ENCODE measurements at regions not wholly inside any gene's neighbourhood (a gene's known extent, or its start where the extent isn't known, plus 50 kb on each side); places are given as distances from the start of the nearest gene placed in this dataset.
A peak's percentile ranks its signal among the peaks of the same experiment; 100 is the strongest.

GRCh38 chr11:28798286-28798685, 690.1 kb downstream of the METTL15 start:
- no TSS peak for BruUV-seq (replicated peaks)
- FAIRE-seq (no peak), DNase-seq (ENCODE audit: low read depth, low spot score) (peak; percentile 86)
- no peaks in the 10 kb centered on the region for H3K9me3 ChIP-seq (replicated peaks; ENCODE audit: control insufficient read depth, insufficient read depth, low read length)
- H3K27ac ChIP-seq (ENCODE audit: insufficient read depth, low read depth, low read length), result peak overlapping the region; percentile 74
- no peaks in the 10 kb centered on the region for H3K36me3 ChIP-seq (ENCODE audit: control insufficient read depth in 2 of 2, extremely low read depth in 1 of 2, insufficient read depth in 2 of 2, low read length in 2 of 2)
- intact Hi-C loops (cut with micrococcal nuclease) (loop anchor here (1.0 kb wide), 1 partner anchor 35 kb away; no protein-coding TSS in a partner anchor), dilution Hi-C loops (cut with MboI; ENCODE audit: extremely low pct_ligation_motif_present, low sequenced_read_pairs) (no loop called here)
- peaks cover 34% of the 10 kb centered on the region for H3K4me1 ChIP-seq (ENCODE audit: control insufficient read depth, extremely low read depth, insufficient read depth, low read length)
- no peaks in the 10 kb centered on the region for H3K9me1 ChIP-seq (replicated peaks; ENCODE audit: control insufficient read depth, extremely low read depth, insufficient read depth, low read length)
- H4K20me1 ChIP-seq (replicated peaks; ENCODE audit: control insufficient read depth, extremely low read depth, insufficient read depth, low read length), result no peaks in the 10 kb centered on the region
- no peaks in the 10 kb centered on the region for H3K27me3 ChIP-seq (ENCODE audit: control insufficient read depth in 2 of 2, insufficient read depth in 2 of 2, low read length in 2 of 2)
- ChIA-PET POLR2A (no interaction called here), CTCF (no interaction called here)
- peak overlapping the region; percentile 75 for H3K4me2 ChIP-seq (ENCODE audit: insufficient read depth, low read length)
- peak overlapping the region; percentile 13 for H2AFZ ChIP-seq (ENCODE audit: low read depth, low read length)
- H3K79me2 ChIP-seq (ENCODE audit: control insufficient read depth, insufficient read depth, low read length), result peaks cover 7% of the 10 kb centered on the region
- H3K9ac ChIP-seq (replicated peaks; ENCODE audit: extremely low read depth, insufficient read depth, low read length), result peak overlapping the region; percentile 43
- TF ChIP-seq MYC (IDR thresholded peaks at IDR 0.05; ENCODE audit: low read depth, low read length), result no peak
- TF ChIP-seq POLR2AphosphoS5 (IDR thresholded peaks at IDR 0.05; ENCODE audit: insufficient read depth, low read depth, low read length), result peak; percentile 53
- peak; percentile 41 for TF ChIP-seq POLR2A (IDR thresholded peaks at IDR 0.05; ENCODE audit: low read depth, low read length)
- TF ChIP-seq MAX (IDR thresholded peaks at IDR 0.05; ENCODE audit: insufficient read depth, insufficient read length), result no peak
- peak; percentile 11 for TF ChIP-seq FOS (IDR thresholded peaks at IDR 0.05; ENCODE audit: borderline replicate concordance, insufficient read depth, low read length)
- peak; percentile 30 for TF ChIP-seq JUN (IDR thresholded peaks at IDR 0.05; ENCODE audit: borderline replicate concordance, insufficient read depth, insufficient read length, low read depth)
- TF ChIP-seq EZH2 (IDR thresholded peaks at IDR 0.05; ENCODE audit: borderline replicate concordance, low read depth, low read length, severe bottlenecking), result no peak
- TF ChIP-seq GATA2 (IDR thresholded peaks at IDR 0.05; ENCODE audit: insufficient read depth, insufficient read length, low read depth, low read length), result peak; percentile 96
- no peak for TF ChIP-seq CTCF (IDR thresholded peaks at IDR 0.05; ENCODE audit: extremely low read depth in 1 of 2, insufficient read depth in 1 of 2, low read depth in 1 of 2, low read length in 2 of 2)
- H3K4me3 ChIP-seq (replicated peaks in 1 of 3; ENCODE audit: insufficient read depth in 1 of 3, low read depth in 1 of 3, low read length in 3 of 3), result no peak overlapping the region
